Right cardiac atrium (tissue), 5 donors: ENCODE measurements at regions not wholly inside any gene's neighbourhood (a gene's known extent, or its start where the extent isn't known, plus 50 kb on each side); places are given as distances from the start of the nearest gene placed in this dataset.

Experiments used
- ATAC-seq, 2 donors: fragments of 200-7000 bp; cut with Tn5 transposase; one replicate each; pipeline versions ENCODE4 v1.8.0 to v1.9.1; 2020; ENCODE audit warnings: moderate library complexity in 2 of 2, mild to moderate bottlenecking in 1 of 2
- DNase-seq, 3 donors: peaks; one replicate each; pipeline ENCODE4 v3.0.0-alpha.2; 2020
- H3K27ac ChIP-seq: one replicate; pipeline ENCODE4 v1.5.1; 2013; ENCODE audit warnings: mild to moderate bottlenecking, low read length, control low read depth, moderate library complexity
- H3K27me3 ChIP-seq: one replicate; pipeline ENCODE4 v1.6.1; 2013; ENCODE audit not compliant: control insufficient read depth, insufficient read depth
- H3K4me1 ChIP-seq: one replicate; pipeline ENCODE4 v1.6.1; 2013; ENCODE audit warnings: low read length; ENCODE audit not compliant: control insufficient read depth, insufficient read depth
- H3K4me3 ChIP-seq: one replicate; pipeline ENCODE4 v1.5.1; 2013; ENCODE audit warnings: low read length, control low read depth
- H3K9me3 ChIP-seq: one replicate; pipeline ENCODE4 v1.6.1; 2013; ENCODE audit warnings: low read length; ENCODE audit not compliant: control insufficient read depth
- WGBS: extraction: QIAGEN DNeasy Blood & Tissue Kit; methylation state at CpG from one replicate; pipeline ENCODE4 v1.1.7; 2013; 5-methylcytosine and 5-hydroxymethylcytosine counted together
- intact Hi-C, 4 donors: fragments of 100-400 bp; cut with DNase I; formaldehyde crosslinking; loops; one replicate each; pipeline versions ENCODE4 v1.11.0 to v1.14.0; 2022 to 2023
- donor health status: healthy with polysubstance abuse.
- donor health status: DM: no; HTN: yes; CAD: no.
- donor health status: DM: no; HTN: no; CAD: no.
- donor health status: DM: no; HTN: yes; CAD: no; lungs with severe emphysema.
- donor health status: DM: yes; HTN: yes; CAD: no.

DNA sequence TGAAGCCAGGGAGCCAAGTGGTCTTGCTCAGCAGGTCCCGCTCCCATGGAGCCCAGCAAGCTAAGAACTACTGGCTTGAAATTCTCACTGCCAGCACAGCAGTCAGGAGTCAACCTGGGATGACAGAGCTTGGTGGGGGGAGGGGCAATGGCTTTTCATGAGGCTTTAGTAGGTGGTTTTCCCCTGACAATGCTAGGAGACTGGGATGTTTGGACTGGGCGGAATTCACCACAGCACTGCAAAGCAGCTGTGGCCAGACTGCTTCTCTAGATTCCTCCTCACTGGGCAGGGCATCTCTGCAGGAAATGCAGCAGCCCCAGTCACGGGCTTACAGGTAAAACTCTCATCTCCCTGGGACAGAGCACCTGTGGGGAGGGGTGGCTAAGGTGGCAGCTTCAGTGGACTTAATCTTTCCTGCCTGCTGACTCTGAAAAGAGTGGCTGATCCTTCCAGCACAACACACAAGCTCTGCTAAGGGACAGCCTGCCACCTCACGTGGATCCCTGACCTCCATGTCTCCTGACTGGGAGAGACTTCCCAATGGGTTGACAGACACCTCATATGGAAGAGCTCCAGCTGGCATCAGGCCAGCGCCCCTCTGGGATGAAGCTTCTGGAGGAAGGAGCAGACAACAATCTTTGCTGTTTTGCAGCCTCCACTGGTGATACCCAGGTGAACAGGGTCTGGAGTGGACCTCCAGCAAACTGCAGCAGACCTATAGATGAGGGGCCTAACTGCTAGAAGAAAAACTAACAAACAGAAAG, 349.7 kb upstream of the ST6GAL2 start:
- ATAC-seq (no peak), DNase-seq (peak in 2 of 3 donors; percentile 44 to 45)
- no peak overlapping the region for H3K4me3 ChIP-seq
- no peaks in the 10 kb centered on the region for H3K27me3 ChIP-seq
- H3K27ac ChIP-seq = no peak overlapping the region
- H3K4me1 ChIP-seq = no peaks in the 10 kb centered on the region
- no peaks in the 10 kb centered on the region for H3K9me3 ChIP-seq
- WGBS = 74% methylated on average over 5 of the region's 5 CpGs
- intact Hi-C loops = no loop called here

DNA sequence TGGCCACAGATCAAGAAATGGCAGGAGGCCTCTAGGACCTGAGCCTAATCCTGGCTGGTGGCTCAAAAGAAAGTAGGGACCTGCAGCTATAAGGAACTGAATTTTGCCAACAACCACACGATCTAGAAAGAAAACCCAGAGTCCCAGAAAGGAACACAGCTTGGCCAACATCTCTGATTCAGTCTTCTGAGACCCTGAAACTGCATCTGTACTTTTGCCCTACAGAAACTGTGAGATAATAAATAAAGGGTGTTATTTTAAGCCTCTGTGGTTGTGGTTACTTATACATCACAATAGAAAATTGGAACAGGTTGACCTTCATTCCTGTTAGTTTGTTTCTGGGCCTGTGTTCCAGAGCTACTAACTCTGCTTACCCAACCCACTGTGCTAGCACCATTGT, 356.8 kb upstream of the ST6GAL2 start:
- DNase-seq (no peak), ATAC-seq (no peak)
- Histone ChIP-seq H3K9me3 (no peaks in the 10 kb centered on the region), H3K4me3 (no peak overlapping the region), H3K27ac (no peak overlapping the region), H3K27me3 (no peaks in the 10 kb centered on the region), H3K4me1 (no peaks in the 10 kb centered on the region)
- WGBS = 48% methylated on average over 1 of the region's 1 CpG
- intact Hi-C loops = no loop called here

DNA sequence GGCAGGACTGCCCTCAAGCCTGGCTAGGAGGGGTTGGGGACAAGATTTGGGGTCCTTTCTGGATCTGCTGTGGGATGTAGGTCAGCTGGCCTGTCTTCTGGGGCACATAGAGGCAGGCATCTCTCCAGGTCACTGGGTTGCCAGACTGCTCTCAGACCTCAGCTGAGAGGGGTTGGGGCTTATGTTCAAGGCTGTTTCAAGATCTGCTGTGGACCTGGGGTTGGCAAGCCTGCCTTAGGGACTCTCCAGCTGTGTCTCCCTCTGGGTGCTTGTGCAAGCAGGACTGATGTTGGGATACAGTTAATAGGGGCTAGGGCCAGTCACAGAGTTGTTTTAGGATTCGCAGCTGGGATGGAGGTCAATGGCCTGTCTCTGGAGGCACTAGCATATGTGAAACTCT, 363.0 kb upstream of the ST6GAL2 start:
- ATAC-seq = no peak
- Histone ChIP-seq H3K4me3 (no peak overlapping the region), H3K27me3 (no peaks in the 10 kb centered on the region), H3K4me1 (no peaks in the 10 kb centered on the region), H3K27ac (no peak overlapping the region), H3K9me3 (no peaks in the 10 kb centered on the region)
- intact Hi-C loops = no loop called here
- no peak for DNase-seq
- 88% methylated on average over 1 of the region's 1 CpG for WGBS

DNA sequence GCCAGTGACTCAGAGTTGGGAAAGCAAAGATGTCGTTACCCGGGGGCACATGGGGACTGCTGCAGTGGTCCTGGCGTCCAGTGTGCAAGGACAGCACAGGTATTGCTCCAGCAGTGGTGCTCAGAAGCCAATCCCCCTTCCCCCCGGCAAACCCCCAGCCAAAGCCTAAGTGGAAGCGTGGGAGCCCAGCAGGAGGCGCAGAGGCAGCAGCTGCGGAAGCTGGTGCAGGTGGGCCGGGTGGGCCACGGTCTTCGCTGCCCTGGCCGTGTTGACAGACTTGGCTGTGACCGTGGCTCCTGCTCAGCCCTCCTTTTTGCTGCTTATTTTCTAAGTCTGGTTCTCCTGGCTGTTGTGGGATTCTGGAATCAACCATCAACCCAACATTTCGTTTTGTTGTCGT, 369.8 kb upstream of the ST6GAL2 start:
- no peak for ATAC-seq
- DNase-seq = peak in 1 of 3 donors; percentile 29
- no peak overlapping the region for H3K4me3 ChIP-seq
- H3K9me3 ChIP-seq = no peaks in the 10 kb centered on the region
- no peaks in the 10 kb centered on the region for H3K27me3 ChIP-seq
- no peak overlapping the region for H3K27ac ChIP-seq
- intact Hi-C loops = no loop called here
- WGBS = 91% methylated on average over 14 of the region's 14 CpGs
- H3K4me1 ChIP-seq = no peaks in the 10 kb centered on the region

GRCh38 chr2:107258531-107259407, 372.8 kb upstream of the ST6GAL2 start:
- no peaks in the 10 kb centered on the region for H3K4me1 ChIP-seq
- no peak for DNase-seq
- no peak for ATAC-seq
- 54% methylated on average over 8 of the region's 8 CpGs for WGBS
- no peak overlapping the region for H3K4me3 ChIP-seq
- intact Hi-C loops = no loop called here
- no peaks in the 10 kb centered on the region for H3K9me3 ChIP-seq
- H3K27ac ChIP-seq = no peak overlapping the region
- no peaks in the 10 kb centered on the region for H3K27me3 ChIP-seq

GRCh38 chr2:107259408-107260195, 373.6 kb upstream of the ST6GAL2 start:
- WGBS = 82% methylated on average over 4 of the region's 4 CpGs
- no peaks in the 10 kb centered on the region for H3K4me1 ChIP-seq
- H3K27ac ChIP-seq = no peak overlapping the region
- no peak for DNase-seq
- H3K27me3 ChIP-seq = no peaks in the 10 kb centered on the region
- intact Hi-C loops = no loop called here
- H3K9me3 ChIP-seq = no peaks in the 10 kb centered on the region
- no peak overlapping the region for H3K4me3 ChIP-seq
- no peak for ATAC-seq

DNA sequence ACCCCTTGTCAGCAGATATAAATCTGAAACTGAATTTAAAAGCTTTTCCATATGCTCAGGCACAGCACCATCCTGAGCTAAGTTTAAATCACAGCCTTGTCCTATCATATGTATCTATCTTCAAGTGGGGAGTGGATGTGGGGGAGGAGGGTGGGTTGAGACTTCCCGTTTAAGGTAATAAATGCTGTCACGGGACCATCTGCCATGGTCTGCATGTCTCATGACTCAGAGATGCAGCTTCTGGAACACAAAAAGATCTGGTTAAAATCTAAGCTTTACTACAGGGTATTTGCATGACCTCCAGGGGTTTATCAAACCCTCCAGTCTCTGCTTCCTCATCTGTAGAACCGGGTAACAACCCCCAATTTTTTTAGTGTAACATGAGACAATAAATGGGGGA, 377.7 kb upstream of the ST6GAL2 start:
- ATAC-seq (no peak), DNase-seq (no peak)
- Histone ChIP-seq H3K9me3 (no peaks in the 10 kb centered on the region), H3K27me3 (no peaks in the 10 kb centered on the region), H3K4me1 (no peaks in the 10 kb centered on the region), H3K4me3 (no peak overlapping the region), H3K27ac (no peak overlapping the region)
- intact Hi-C loops = no loop called here
- WGBS = 64% methylated on average over 3 of the region's 3 CpGs

- Histone ChIP-seq H3K27me3 (no peaks in the 10 kb centered on the region), H3K4me3 (no peak overlapping the region), H3K27ac (no peak overlapping the region), H3K4me1 (no peaks in the 10 kb centered on the region), H3K9me3 (no peaks in the 10 kb centered on the region)
- ATAC-seq (no peak), DNase-seq (no peak)
- intact Hi-C loops = no loop called here
- 95% methylated on average over 6 of the region's 6 CpGs for WGBS
These were observed 378.2 kb upstream of the ST6GAL2 start for GRCh38 chr2:107264184-107264583.

- no peaks in the 10 kb centered on the region for H3K4me1 ChIP-seq
- no peak overlapping the region for H3K4me3 ChIP-seq
- DNase-seq = no peak
- no peak for ATAC-seq
- WGBS = 93% methylated on average over 1 of the region's 1 CpG
- intact Hi-C loops = no loop called here
- no peaks in the 10 kb centered on the region for H3K9me3 ChIP-seq
- no peaks in the 10 kb centered on the region for H3K27me3 ChIP-seq
- no peak overlapping the region for H3K27ac ChIP-seq
These were observed 380.6 kb upstream of the ST6GAL2 start for GRCh38 chr2:107266555-107266954.

- Histone ChIP-seq H3K4me3 (no peak overlapping the region), H3K4me1 (no peaks in the 10 kb centered on the region), H3K27me3 (no peaks in the 10 kb centered on the region), H3K27ac (no peak overlapping the region), H3K9me3 (no peaks in the 10 kb centered on the region)
- DNase-seq (no peak), ATAC-seq (no peak)
- WGBS = 85% methylated on average over 3 of the region's 3 CpGs
- intact Hi-C loops = no loop called here
These were observed 381.1 kb upstream of the ST6GAL2 start for GRCh38 chr2:107267086-107267485.

GRCh38 chr2:107276034-107276433, 390.1 kb upstream of the ST6GAL2 start:
- Histone ChIP-seq H3K9me3 (no peaks in the 10 kb centered on the region), H3K4me3 (no peak overlapping the region), H3K4me1 (peaks cover 3% of the 10 kb centered on the region), H3K27me3 (no peaks in the 10 kb centered on the region), H3K27ac (no peak overlapping the region)
- intact Hi-C loops = no loop called here
- ATAC-seq (no peak), DNase-seq (no peak)
- WGBS = 79% methylated on average over 2 of the region's 2 CpGs
